Tibial artery (tissue), 4 donors: ENCODE measurements at regions not wholly inside any gene's neighbourhood (a gene's known extent, or its start where the extent isn't known, plus 50 kb on each side); places are given as distances from the start of the nearest gene placed in this dataset.

ENCODE experiments used
- DNase-seq, 2 donors: peaks; one replicate each; pipeline ENCODE4 v3.0.0-alpha.2; 2019
- H3K27ac ChIP-seq, 2 donors: fragments of 200-600 bp; sonication (generic) in 1 of 2; 1 replicate in 1 of 2; 2 replicates in 1 of 2; pipeline ENCODE4 v1.5.1; 2018 to 2019; ENCODE audit warnings: mild to moderate bottlenecking in 1 of 2
- H3K27me3 ChIP-seq, 2 donors: fragments of 200-600 bp; sonication (generic) in 1 of 2; one replicate each; pipeline versions ENCODE4 v1.5.1 to v1.6.0; 2016 to 2019
- H3K36me3 ChIP-seq, 3 donors: fragments of 200-600 bp; sonication (generic) in 2 of 3; one replicate each; pipeline ENCODE4 v1.5.1; 2016 to 2019; ENCODE audit warnings: mild to moderate bottlenecking in 2 of 3
- H3K4me1 ChIP-seq, 4 donors: fragments of 200-600 bp; sonication (generic) in 2 of 4; 1 replicate in 3 of 4; 2 replicates in 1 of 4; pipeline ENCODE4 v1.5.1; 2016 to 2019
- H3K4me3 ChIP-seq, 2 donors: fragments of 200-600 bp; sonication (generic) in 1 of 2; 1 replicate in 1 of 2; 2 replicates in 1 of 2; pipeline ENCODE4 v1.5.1; 2018 to 2019; ENCODE audit warnings: mild to moderate bottlenecking in 2 of 2
- H3K9me3 ChIP-seq, 3 donors: fragments of 200-600 bp; sonication (generic) in 1 of 3; one replicate each; pipeline ENCODE4 v1.5.1; 2016 to 2019
- CTCF ChIP-seq, 2 experiments: fragments of 200-600 bp in 1 of 2; fragments of 450-650 bp in 1 of 2; IDR thresholded peaks; one replicate each; pipeline ENCODE4 v1.5.1; 2017 to 2019; ENCODE audit warnings: antibody characterized with exemption in 2 of 2, mild to moderate bottlenecking in 1 of 2, moderate library complexity in 1 of 2
- intact Hi-C: fragments of 100-400 bp; cut with DNase I; formaldehyde crosslinking; loops from one replicate; pipeline ENCODE4 v1.15.0; 2023; ENCODE audit warnings: low total_unique reads

DNA sequence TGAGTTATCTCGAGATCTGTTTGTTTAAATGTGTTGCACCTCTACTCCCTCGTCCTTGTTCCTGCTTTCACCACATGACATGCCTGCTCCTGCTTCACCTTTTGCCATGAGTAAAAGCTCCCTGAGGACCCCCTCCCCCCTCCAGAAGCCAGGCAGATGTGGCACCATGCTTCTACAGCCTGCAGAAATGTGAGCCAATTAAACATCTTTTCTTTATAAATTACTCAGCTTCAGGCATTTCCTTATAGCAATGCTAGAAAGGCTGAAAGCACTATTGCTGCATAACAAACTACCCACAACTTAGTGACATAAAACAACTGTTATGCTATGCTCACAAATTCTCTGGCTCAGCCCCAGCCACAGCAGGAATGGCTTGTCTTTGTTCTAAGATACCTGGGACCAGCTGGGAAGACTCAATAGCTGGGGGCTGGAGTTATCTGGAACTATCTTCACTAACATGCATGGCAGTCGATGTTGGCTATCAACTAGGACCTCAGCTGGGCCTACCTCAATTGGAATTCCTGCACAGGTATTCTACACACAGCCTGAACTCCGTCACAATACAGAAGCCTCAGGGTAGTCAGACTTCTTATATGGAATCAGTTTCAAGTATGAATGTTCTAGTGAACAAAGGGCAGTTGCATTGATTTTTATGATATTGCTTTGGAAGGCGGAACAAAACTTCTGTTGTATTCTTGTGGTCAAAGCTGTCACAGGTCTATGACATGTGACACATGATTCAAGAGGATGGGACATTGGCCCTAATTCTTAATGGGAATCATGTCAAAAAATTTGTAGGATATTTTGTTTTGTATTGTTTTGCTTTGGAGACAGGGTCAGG, 186.0 kb upstream of the PIRT start:
- no peak for TF ChIP-seq CTCF (IDR thresholded peaks at IDR 0.05)
- Histone ChIP-seq H3K9me3 (no peaks in the 10 kb centered on the region), H3K27me3 (no peaks in the 10 kb centered on the region), H3K27ac (no peak overlapping the region), H3K4me1 (no peaks in the 10 kb centered on the region), H3K4me3 (no peak overlapping the region), H3K36me3 (no peaks in the 10 kb centered on the region)
- no peak for DNase-seq
- intact Hi-C loops = no loop called here

DNA sequence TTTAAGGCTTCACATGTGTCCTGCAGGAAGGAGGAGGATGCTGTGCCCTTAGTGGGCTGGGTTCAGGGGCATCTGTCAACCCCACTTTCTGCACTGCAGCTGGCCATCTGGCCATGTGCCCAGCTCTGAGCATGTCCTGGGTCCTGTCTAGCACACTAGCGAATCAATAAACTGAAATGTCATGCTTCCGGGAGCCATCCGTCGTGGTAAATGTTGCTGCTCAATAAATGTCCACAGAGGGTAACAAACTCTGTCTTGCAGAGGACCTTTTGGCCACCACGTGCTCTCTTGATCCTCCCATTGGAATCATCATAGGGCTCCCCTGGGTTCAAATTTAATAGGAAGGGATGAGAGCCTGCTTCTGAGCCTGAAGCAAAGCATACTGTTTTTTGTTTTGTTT, 168.6 kb upstream of the PIRT start:
- H3K36me3 ChIP-seq = no peaks in the 10 kb centered on the region
- no peak overlapping the region for H3K27ac ChIP-seq
- H3K9me3 ChIP-seq = no peaks in the 10 kb centered on the region
- H3K4me3 ChIP-seq = no peak overlapping the region
- H3K27me3 ChIP-seq = no peaks in the 10 kb centered on the region
- DNase-seq = no peak
- TF ChIP-seq CTCF (IDR thresholded peaks at IDR 0.05) = no peak
- intact Hi-C loops = no loop called here
- H3K4me1 ChIP-seq = no peaks in the 10 kb centered on the region

DNA sequence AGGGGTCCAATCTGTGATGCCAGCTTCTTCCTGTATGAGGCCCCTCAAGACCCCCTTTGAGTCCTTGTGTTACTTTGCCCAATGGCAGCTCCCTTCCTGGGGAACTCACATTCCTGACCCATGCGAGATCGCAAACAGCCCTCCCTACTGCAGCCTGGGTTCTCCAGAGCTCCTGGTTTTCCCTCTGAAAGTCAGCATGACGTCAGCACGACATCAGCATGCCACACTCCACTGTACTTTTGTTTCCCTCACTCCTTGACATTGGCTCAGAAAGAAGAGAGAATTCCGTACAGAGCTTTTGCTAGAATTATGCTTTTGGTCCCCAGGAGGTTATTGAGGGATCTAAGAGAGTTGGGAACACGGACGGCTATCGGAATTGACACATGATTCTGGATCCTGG, 168.1 kb upstream of the PIRT start:
- no peaks in the 10 kb centered on the region for H3K36me3 ChIP-seq
- no peaks in the 10 kb centered on the region for H3K4me1 ChIP-seq
- H3K9me3 ChIP-seq = no peaks in the 10 kb centered on the region
- H3K27ac ChIP-seq = no peak overlapping the region
- intact Hi-C loops = no loop called here
- no peaks in the 10 kb centered on the region for H3K27me3 ChIP-seq
- H3K4me3 ChIP-seq = no peak overlapping the region
- TF ChIP-seq CTCF (IDR thresholded peaks at IDR 0.05) = no peak
- DNase-seq = no peak

DNA sequence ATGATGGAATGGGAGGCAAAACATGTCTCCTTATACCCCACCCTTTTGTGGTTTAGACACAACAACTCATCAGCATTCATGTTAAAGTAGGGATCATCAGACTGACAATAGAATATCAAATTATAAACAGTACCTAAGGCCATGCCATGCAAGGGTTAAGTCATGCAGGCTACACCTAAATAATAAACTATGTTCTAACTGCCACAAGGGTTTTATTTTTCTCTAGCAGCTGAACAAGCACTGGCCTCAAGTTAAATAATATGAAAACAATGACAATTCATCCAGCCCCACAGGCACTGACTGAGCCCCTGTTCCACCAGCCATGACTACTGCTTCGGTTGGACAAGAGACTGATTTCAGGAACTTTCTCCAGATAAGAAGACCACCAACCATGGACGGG, 164.5 kb upstream of the PIRT start:
- TF ChIP-seq CTCF (IDR thresholded peaks at IDR 0.05) = no peak
- Histone ChIP-seq H3K4me1 (no peaks in the 10 kb centered on the region), H3K27me3 (no peaks in the 10 kb centered on the region), H3K36me3 (no peaks in the 10 kb centered on the region), H3K27ac (no peak overlapping the region), H3K9me3 (no peaks in the 10 kb centered on the region), H3K4me3 (no peak overlapping the region)
- no peak for DNase-seq
- intact Hi-C loops = no loop called here

DNA sequence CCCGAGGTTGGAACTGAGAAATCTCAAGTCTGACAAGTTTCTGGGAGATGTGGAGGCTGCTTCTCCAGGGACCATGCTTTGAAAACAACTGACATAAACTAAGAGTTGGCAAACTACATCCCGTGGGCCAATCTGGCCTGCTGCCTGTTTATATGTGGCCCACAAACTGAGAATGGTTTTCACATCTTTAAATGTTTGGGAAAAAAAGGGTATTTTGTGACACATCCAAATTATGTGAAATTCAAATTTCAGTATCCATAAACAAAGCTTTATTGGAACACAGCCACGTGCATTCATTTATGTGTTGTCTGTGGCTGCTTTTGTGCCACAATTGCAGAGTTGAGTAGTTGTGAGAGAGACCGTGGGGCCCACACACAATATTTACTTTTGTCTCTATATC, 163.8 kb upstream of the PIRT start:
- Histone ChIP-seq H3K27ac (no peak overlapping the region), H3K36me3 (no peaks in the 10 kb centered on the region), H3K4me1 (no peaks in the 10 kb centered on the region), H3K4me3 (no peak overlapping the region), H3K9me3 (no peaks in the 10 kb centered on the region), H3K27me3 (no peaks in the 10 kb centered on the region)
- TF ChIP-seq CTCF (IDR thresholded peaks at IDR 0.05) = no peak
- intact Hi-C loops = no loop called here
- no peak for DNase-seq
